Activated CD8-positive, alpha-beta memory T cell treated with anti-CD3 and anti-CD28 coated beads, Interleukin-2, amount 10 ng/mL, durations not matched to agents 7 days and 5 days (primary cell): ENCODE measurements at regions not wholly inside any gene's neighbourhood (a gene's known extent, or its start where the extent isn't known, plus 50 kb on each side); places are given as distances from the start of the nearest gene placed in this dataset.
A peak's percentile ranks its signal among the peaks of the same experiment; 100 is the strongest.
"Not testable (repeated sequence)": the region's sequence is repeated elsewhere in the genome, so short reads cannot be mapped to it uniquely, and the experiment has no call there.

Experiments used
- ATAC-seq: fragments of 150-1000 bp; cut with Tn5 transposase; one replicate; pipeline ENCODE4 v1.10.0; 2021; ENCODE audit warnings: moderate library complexity
- CTCF ChIA-PET: fragments of 350-600 bp; sonication (Branson Sonifier 250); formaldehyde crosslinking; loops from one replicate; lab custom pipeline; 2021; ENCODE audit warnings: antibody characterized with exemption; lab: Charles Lee
- DNase-seq: peaks from one replicate; pipeline ENCODE4 v3.0.0-alpha.2; 2020
- H3K27ac Mint-ChIP-seq: one replicate; pipeline ENCODE4 v1.8.0; 2021; ENCODE audit warnings: mild to moderate bottlenecking, mixed read lengths
- H3K27me3 Mint-ChIP-seq: one replicate; pipeline ENCODE4 v1.8.0; 2021; ENCODE audit warnings: mixed read lengths
- H3K36me3 Mint-ChIP-seq: one replicate; pipeline ENCODE4 v1.8.0; 2021; ENCODE audit warnings: mild to moderate bottlenecking, mixed read lengths
- H3K4me1 Mint-ChIP-seq: one replicate; pipeline ENCODE4 v1.8.0; 2021; ENCODE audit warnings: mixed read lengths
- H3K4me3 Mint-ChIP-seq: one replicate; pipeline ENCODE4 v1.8.0; 2021; ENCODE audit warnings: mild to moderate bottlenecking, moderate library complexity, mixed read lengths
- H3K9me3 Mint-ChIP-seq: one replicate; pipeline ENCODE4 v1.8.0; 2022; ENCODE audit warnings: low read depth, mixed read lengths

DNA sequence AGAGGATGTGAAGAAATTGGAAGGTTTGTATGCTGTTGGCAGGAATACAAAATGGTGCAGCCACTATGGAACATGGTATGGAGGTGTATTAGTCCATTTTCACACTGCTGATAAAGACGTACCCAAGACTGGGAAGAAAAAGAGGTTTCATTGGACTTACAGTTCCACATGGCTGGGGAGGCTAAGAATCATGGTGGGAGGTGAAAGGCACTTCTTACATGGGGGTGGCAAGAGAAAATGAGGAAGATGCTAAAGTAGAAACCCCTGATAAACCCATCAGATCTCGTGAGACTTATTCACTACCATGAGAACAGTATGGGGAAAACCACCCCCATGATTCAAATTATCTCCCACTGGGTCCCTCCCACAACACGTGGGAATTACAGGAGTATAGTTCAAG, 72.1 kb upstream of the SNX9 start:
- H3K4me1 Mint-ChIP-seq, result peaks cover 12% of the 10 kb centered on the region
- CTCF ChIA-PET, H3K36me3 Mint-ChIP-seq, H3K9me3 Mint-ChIP-seq, DNase-seq, ATAC-seq, H3K4me3 Mint-ChIP-seq, H3K27ac Mint-ChIP-seq: not testable (repeated sequence)
- H3K27me3 Mint-ChIP-seq, result peaks cover 38% of the 10 kb centered on the region

DNA sequence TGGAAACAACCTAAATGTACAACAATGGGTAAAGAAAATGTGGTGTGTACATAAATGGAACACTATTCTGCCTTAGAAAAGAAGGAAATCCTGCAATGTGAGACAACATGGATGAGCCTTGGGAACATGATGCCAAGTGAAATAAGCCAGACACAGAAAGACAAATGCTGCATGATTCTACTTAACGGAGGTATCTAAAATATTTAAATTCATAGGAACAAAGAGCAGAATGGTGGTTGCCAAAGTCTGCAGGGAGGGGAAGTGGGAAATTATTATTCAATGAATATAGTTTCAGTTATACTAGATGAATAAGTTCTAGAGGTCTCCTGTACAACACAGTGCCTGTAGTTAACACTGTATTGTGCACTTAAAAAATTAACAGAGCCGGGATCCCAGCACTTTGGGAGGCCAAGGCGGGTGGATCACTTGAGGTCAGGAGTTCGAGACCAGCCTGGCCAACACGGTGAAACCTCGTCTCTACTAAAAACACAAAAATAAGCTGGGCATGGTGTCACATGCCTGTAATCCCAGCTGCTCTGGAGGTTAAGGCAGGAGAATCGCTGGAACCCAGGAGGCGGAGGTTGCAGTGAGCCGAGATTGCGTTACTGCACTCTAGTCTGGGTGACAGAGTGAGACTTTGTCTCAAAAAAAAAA, 71.4 kb upstream of the SNX9 start:
- DNase-seq (no peak), ATAC-seq (no peak)
- Mint-ChIP-seq H3K4me3 (no peak overlapping the region), H3K4me1 (peaks cover 17% of the 10 kb centered on the region), H3K27me3 (peaks cover 35% of the 10 kb centered on the region), H3K36me3 (no peaks in the 10 kb centered on the region), H3K9me3 (no peaks in the 10 kb centered on the region), H3K27ac (no peak overlapping the region)
- CTCF ChIA-PET, result no interaction called here

DNA sequence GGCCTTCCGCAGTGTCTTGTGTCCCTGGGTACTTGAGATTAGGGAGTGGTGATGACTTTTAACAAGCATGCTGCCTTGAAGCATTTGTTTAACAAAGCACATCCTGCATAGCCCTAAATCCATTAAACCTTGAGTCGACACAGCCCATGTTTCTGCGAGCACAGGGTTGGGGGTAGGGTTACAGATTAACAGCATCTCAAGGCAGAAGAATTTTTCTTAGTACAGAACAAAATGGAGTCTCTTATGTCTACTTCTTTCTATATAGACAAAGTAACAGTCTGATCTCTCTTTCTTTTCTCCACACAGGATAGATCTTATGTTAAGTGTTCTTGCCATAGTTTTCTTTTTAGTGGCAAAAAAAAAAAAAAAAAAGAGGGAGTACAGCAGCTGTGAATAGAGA, 70.2 kb upstream of the SNX9 start:
- DNase-seq, CTCF ChIA-PET, H3K9me3 Mint-ChIP-seq, H3K4me3 Mint-ChIP-seq, H3K27ac Mint-ChIP-seq, H3K36me3 Mint-ChIP-seq, ATAC-seq: not testable (repeated sequence)
- peaks cover 22% of the 10 kb centered on the region for H3K4me1 Mint-ChIP-seq
- H3K27me3 Mint-ChIP-seq, result peaks cover 39% of the 10 kb centered on the region

DNA sequence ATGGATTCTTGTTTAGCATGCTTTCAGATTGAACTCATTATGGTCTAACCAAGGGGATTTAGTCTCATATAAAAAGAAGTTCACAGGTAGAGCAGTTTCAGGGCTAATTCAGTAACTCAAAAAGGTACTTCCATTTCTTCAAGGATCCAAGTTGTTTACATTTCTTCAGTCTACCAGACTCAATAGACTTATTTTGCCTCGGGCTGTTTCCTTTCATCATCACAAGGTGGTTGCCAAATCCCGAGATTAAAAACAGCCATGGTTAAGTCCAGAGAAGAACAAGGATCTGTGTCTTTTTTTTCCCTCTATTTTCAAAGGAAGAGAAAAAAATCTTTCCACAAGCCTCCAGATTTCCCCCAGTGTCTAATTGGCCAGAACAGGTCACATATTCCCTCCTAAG, 69.8 kb upstream of the SNX9 start:
- no peak for DNase-seq
- Mint-ChIP-seq H3K27ac (no peak overlapping the region), H3K4me1 (peaks cover 22% of the 10 kb centered on the region), H3K4me3 (no peak overlapping the region), H3K9me3 (no peaks in the 10 kb centered on the region), H3K36me3 (no peaks in the 10 kb centered on the region), H3K27me3 (peaks cover 42% of the 10 kb centered on the region)
- no peak for ATAC-seq
- CTCF ChIA-PET, result interaction anchor here (5.7 kb wide), 1 partner anchor 121 kb away, joined by 82 read pairs; no protein-coding TSS in a partner anchor

DNA sequence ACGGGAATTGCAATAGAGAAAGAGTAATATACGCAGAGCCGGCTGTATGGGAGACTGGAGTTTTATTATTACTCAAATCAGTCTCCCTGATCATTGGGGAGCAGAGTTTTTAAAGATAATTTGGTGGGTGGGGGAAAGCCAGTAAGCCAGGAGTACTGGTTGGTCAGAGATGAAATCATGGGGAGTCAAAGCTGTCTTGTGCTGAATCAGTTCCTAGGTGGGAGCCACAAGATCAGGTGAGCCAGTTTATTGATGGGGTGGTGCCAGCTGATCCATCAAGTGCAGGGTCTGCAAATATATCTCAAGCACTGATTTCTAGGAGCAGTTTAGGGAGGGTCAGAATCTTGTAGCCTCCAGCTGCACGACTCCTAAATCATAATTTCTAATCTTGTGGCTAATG, 69.2 kb upstream of the SNX9 start:
- H3K4me1 Mint-ChIP-seq, result peaks cover 26% of the 10 kb centered on the region
- H3K9me3 Mint-ChIP-seq, H3K36me3 Mint-ChIP-seq, H3K27ac Mint-ChIP-seq, ATAC-seq, H3K4me3 Mint-ChIP-seq, DNase-seq: not testable (repeated sequence)
- H3K27me3 Mint-ChIP-seq, result peaks cover 46% of the 10 kb centered on the region
- CTCF ChIA-PET, result interaction anchor here (5.7 kb wide), 1 partner anchor 121 kb away, joined by 82 read pairs; no protein-coding TSS in a partner anchor

DNA sequence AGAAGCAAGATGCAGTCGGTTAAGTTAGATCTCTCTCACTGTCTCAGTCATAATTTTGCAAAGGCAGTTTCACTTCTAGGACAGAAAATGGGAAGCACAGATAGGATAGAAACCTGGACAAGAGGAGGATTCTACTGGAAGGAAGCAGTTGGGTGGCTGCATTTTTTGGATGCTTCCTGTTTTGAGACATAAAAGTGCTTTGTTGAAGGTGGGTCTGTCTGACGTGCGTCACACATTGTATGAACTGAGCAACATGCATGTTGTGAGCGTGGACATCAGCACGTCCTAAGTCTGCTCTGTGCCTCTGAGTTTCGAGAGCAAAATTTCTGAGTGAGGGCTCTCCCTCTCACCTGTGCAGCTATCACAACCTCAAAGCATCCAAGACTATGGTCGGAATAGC, 68.7 kb upstream of the SNX9 start:
- CTCF ChIA-PET, result interaction anchor here (1.5 to 5.7 kb wide), 2 partner anchors 120 to 136 kb away, joined by 3 to 82 read pairs; no protein-coding TSS in a partner anchor
- ATAC-seq (no peak), DNase-seq (no peak)
- Mint-ChIP-seq H3K9me3 (no peaks in the 10 kb centered on the region), H3K27ac (no peak overlapping the region), H3K27me3 (peaks cover 48% of the 10 kb centered on the region), H3K4me3 (no peak overlapping the region), H3K36me3 (no peaks in the 10 kb centered on the region), H3K4me1 (peaks cover 28% of the 10 kb centered on the region)

DNA sequence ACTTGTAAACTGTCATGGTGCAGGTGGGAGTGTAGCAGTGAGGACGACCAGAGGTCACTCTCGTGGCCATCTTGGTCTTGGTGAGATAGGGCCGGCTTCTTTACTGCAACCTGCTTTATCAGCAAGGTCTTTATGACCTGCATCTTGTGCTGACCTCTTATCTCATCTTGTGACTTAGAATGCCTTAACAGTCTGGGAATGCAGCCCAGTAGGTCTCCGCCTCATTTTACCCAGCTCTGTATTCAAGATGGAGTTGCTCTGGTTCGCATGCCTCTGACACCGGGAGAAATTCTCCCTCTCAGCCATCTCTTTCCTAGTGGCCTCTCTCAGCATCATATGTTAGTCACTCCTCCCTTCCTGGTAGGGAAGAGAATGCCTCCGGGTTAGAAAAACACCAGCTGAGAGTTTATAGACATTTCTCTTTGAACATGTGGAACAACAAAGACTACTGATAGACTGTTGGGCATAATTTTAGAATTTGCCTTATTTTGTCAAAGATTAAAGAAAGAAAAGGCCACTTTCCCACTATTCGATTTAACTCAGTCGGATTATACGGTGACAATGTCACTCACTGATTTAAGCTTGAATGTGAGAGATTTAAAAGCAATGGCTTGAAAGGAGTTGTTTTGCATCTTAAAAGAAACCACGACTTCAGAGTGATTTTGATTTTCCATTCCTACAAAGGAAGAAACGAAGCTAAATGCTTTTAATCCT, 67.9 kb upstream of the SNX9 start:
- H3K27me3 Mint-ChIP-seq, result peaks cover 48% of the 10 kb centered on the region
- H3K4me3 Mint-ChIP-seq, result no peak overlapping the region
- no peak for ATAC-seq
- H3K27ac Mint-ChIP-seq, result no peak overlapping the region
- H3K4me1 Mint-ChIP-seq, result peaks cover 31% of the 10 kb centered on the region
- no peaks in the 10 kb centered on the region for H3K36me3 Mint-ChIP-seq
- CTCF ChIA-PET, result interaction anchor here (1.3 to 5.7 kb wide), 10 partner anchors 10 to 417 kb away, joined by 3 to 82 read pairs (median 8); no protein-coding TSS in a partner anchor
- DNase-seq, result no peak
- H3K9me3 Mint-ChIP-seq, result no peaks in the 10 kb centered on the region

DNA sequence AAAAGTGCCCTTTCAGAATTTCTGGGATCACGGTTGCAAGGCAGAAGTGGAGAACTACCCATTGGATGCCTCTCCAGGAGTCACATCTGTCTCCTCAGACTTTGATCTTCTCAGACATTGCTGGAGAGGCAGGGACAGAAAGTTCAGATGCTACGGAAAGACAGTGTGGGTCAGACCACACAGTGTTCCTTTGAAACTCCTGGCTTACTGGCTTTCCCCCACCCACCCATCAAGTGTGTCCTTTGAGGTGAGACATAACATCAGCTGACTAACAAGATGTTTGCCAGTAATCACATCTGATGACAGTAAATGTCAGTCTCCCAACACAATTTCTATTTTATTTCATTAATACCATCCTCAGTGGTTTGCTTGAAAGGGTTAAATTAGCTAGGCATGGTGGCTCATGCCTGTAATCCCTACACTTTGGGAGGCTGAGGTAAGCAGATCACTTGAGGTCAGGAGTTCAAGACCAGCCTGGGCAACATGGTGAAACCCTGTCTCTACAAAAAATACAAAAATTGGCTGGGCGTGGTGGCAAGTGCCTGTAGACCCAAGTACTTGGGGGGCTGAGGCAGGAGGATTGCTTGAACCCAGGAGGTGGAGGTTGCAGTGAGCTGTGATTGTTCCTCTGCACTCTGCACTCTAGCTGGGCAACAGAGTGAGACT, 67.2 kb upstream of the SNX9 start:
- H3K4me1 Mint-ChIP-seq, result peaks cover 38% of the 10 kb centered on the region
- H3K4me3 Mint-ChIP-seq, result no peak overlapping the region
- CTCF ChIA-PET, result interaction anchor here (0.7 to 5.7 kb wide), 21 partner anchors 10 to 418 kb away, joined by 3 to 82 read pairs (median 6); no protein-coding TSS in a partner anchor
- no peak overlapping the region for H3K27ac Mint-ChIP-seq
- ATAC-seq, result no peak
- H3K36me3 Mint-ChIP-seq, result no peaks in the 10 kb centered on the region
- DNase-seq, result peak; percentile 47
- H3K9me3 Mint-ChIP-seq, result no peaks in the 10 kb centered on the region
- peaks cover 48% of the 10 kb centered on the region for H3K27me3 Mint-ChIP-seq

DNA sequence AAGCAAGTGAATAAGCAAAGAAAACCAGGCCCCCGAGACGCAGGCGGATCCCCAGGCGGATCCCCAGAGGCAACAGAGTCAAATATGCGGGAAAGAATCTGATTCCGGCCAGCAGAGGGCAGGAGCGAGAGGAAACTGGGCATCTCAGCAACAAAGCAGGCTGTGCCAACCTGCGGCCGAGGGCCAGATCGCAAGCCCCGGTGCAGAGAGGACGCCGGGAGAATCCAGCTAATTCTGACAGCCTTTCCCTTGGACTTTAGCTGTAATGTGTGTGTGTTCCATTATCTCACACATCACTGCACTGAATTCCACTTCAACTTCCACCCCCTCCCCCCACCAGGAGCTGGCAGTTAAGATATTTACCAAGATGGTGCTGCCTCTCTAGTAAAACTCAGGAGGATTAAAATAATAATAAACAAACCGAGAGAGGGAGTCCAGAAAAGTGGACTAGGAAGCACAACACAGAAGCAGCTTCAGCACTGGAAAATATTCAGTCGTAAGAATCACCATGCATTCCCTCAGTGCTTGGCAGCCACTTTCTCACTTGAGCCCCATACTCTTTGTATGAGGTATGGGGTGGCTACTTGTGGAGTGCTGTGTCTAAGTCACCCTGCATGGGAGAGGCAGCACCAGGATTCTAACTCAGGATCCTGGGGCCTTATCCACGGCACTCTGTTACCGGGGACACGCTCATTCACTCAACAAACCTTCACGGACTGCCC, 66.2 kb upstream of the SNX9 start:
- Mint-ChIP-seq H3K4me1 (peaks cover 47% of the 10 kb centered on the region), H3K27me3 (peaks cover 52% of the 10 kb centered on the region), H3K4me3 (no peak overlapping the region), H3K9me3 (no peaks in the 10 kb centered on the region), H3K36me3 (no peaks in the 10 kb centered on the region), H3K27ac (no peak overlapping the region)
- peak; percentile 44 for ATAC-seq
- CTCF ChIA-PET, result interaction anchor here (0.6 to 5.7 kb wide), 30 partner anchors 9 to 419 kb away, joined by 3 to 82 read pairs (median 5); no protein-coding TSS in a partner anchor
- peak; percentile 85 for DNase-seq

DNA sequence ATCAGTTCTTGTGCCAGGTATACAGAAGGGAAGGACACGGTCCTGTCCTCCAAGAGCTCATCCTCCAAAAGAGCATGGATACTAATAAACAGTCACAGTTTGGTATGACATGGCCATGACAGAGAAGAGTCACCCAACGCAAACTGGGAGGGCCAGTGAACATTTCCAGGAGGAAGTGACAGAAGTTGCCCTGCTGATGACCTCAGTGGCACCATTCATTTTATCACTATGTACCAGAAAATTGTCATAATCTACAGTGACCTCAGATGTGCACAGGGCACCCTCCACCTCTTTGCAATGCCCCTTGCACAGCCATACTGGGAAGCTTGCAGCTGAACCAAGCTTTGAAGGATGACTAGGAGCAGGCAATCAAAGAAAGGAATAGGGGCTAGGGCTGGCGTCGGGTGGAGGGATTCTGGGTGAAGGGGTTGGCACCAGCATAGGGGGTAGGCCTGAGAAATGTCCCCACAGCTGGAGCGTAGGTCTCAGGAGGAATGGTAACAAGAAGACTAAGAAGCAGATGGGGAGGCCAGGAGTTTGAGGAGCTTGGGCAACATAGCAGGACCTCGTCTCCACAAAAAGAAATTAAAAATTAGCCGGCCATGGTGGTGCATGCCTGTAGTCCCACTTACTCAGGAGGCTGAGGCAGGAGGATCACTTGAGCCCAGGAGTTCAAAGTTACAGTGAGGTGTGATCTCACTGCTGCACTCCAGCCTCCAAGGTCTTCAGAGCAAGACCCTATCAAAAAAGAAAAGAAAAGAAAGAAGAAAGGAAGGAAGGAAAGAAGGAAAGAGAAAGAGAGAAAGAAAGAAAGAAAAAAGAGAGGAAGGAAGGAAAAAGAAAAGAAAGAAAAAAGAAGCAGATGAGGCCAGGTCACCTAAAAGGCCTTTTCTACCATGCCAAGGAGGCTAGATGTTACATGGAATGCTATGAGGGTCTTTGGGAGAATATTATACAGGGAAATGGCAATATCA, 65.3 kb upstream of the SNX9 start:
- ATAC-seq (no peak), DNase-seq (no peak)
- peaks cover 56% of the 10 kb centered on the region for H3K4me1 Mint-ChIP-seq
- no peaks in the 10 kb centered on the region for H3K36me3 Mint-ChIP-seq
- no peak overlapping the region for H3K4me3 Mint-ChIP-seq
- H3K27ac Mint-ChIP-seq, result no peak overlapping the region
- no peaks in the 10 kb centered on the region for H3K9me3 Mint-ChIP-seq
- H3K27me3 Mint-ChIP-seq, result peaks cover 58% of the 10 kb centered on the region
- CTCF ChIA-PET, result interaction anchor here (0.7 to 5.7 kb wide), 28 partner anchors 8 to 420 kb away, joined by 3 to 82 read pairs (median 6); no protein-coding TSS in a partner anchor

DNA sequence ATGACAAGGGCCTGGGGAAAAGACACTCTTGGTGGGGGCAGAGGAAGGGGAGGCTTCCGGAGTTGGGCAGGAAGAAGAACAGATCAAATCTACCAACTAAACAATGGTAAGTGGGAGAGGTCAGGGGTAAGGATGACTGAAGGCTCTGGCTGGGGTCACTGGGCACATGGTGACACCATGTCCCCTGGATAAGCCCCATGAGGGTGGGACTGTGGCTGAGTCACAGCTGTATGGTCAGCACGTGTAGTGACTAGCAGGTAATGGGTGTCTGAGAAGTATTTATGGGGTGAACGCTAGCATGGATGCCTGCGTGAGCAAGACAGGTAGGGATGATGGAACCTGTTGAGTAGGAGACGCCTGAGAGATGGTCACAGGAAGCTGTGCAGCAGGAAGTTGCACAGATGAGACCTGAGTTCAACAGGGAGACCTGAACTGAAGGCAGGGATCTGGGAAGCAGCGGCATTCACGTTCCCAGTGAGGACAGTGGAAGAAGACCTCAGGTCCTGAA, 64.5 kb upstream of the SNX9 start:
- H3K4me1 Mint-ChIP-seq, result peaks cover 64% of the 10 kb centered on the region
- CTCF ChIA-PET, result interaction anchor here (0.9 to 5.7 kb wide), 6 partner anchors 90 to 314 kb away, joined by 3 to 82 read pairs (median 14); no protein-coding TSS in a partner anchor
- ATAC-seq (no peak), DNase-seq (no peak)
- H3K27ac Mint-ChIP-seq, result no peak overlapping the region
- no peak overlapping the region for H3K4me3 Mint-ChIP-seq
- H3K36me3 Mint-ChIP-seq, result no peaks in the 10 kb centered on the region
- peaks cover 55% of the 10 kb centered on the region for H3K27me3 Mint-ChIP-seq
- H3K9me3 Mint-ChIP-seq, result no peaks in the 10 kb centered on the region

DNA sequence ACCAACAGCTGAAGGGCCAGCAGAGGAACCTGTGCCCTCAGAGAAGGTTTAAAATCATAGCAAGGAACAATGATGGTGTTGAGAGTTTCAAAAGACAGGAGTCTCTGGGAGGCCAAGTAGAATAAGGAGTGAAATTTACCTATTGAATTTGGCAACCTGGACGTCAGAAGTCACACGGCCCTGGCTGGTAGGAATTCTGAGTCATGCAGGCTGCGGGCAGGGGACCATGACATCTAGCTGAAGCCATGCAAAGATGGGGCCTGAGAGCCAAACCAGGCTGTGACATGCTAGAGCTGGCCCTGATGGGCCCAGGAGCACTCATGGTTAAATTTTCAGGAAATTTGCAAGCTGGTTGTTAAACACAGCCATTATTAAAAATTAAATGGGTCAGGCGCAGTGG, 64.0 kb upstream of the SNX9 start:
- Mint-ChIP-seq H3K36me3 (no peaks in the 10 kb centered on the region), H3K27me3 (peaks cover 56% of the 10 kb centered on the region), H3K4me3 (no peak overlapping the region), H3K27ac (no peak overlapping the region), H3K4me1 (peaks cover 69% of the 10 kb centered on the region), H3K9me3 (no peaks in the 10 kb centered on the region)
- CTCF ChIA-PET, result interaction anchor here (1.1 to 4.1 kb wide), 4 partner anchors 66 to 373 kb away, joined by 3 to 26 read pairs (median 10); no protein-coding TSS in a partner anchor
- no peak for ATAC-seq
- no peak for DNase-seq
